GM18511 (cell line): ENCODE measurements at regions not wholly inside any gene's neighbourhood (a gene's known extent, or its start where the extent isn't known, plus 50 kb on each side); places are given as distances from the start of the nearest gene placed in this dataset.
"Not testable (repeated sequence)": the region's sequence is repeated elsewhere in the genome, so short reads cannot be mapped to it uniquely, and the experiment has no call there.

Experiments
- ATAC-seq: cut with Tn5 transposase; IDR thresholded peaks from one replicate; pipeline ENCODE4 v1.9.1; 2021; ENCODE audit warnings: mild to moderate bottlenecking, moderate library complexity; ENCODE audit not compliant: unreplicated experiment

DNA sequence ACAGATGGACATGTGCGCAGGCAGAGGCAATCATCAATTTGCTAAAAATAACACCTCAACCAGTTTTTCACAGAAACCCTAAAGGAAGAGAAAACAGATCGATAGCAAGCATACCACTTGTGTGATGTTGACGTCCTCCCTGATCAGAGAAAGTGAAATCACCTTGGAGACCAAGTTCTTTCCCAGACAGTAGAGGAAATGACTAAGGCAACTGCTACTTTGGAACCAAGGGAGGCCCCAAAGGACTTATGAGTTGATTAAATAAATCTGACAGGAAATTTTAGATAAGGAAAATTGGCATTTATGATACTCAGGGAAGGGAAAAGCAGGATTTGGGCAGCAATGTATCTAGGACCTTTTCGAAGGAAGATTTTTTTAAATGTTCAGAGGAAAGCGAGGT, 267.1 kb upstream of the ASIC2 start:
- no peak for ATAC-seq

- no peak for ATAC-seq
Observed at GRCh38 chr17:33560871-33561270, 267.8 kb upstream of the ASIC2 start.

- ATAC-seq = no peak
Observed at GRCh38 chr17:33561569-33562334, 268.7 kb upstream of the ASIC2 start.

GRCh38 chr17:33562792-33563191, 269.7 kb upstream of the ASIC2 start:
- no peak for ATAC-seq

DNA sequence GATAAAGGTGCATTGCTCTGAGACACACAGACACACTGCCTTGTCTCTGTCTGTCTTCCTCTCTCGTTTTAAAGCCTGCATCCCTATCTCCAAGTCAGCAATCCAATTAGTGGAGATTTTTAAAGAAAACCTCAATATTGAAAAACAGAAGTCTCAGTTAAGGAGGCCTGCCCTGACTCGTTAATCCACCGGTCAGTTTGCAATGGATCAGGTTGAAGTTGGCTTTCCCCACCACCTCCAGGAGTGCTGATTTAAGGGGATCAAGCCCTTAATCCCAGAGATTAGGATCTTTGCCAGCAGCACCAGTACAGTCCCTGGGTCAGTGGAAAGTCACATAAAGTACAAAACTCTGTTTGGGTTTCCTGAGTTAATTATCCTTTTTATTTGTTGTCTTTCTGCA, 271.1 kb upstream of the ASIC2 start:
- no peak for ATAC-seq

GRCh38 chr17:33567223-33567622, 274.1 kb upstream of the ASIC2 start:
- ATAC-seq = no peak

DNA sequence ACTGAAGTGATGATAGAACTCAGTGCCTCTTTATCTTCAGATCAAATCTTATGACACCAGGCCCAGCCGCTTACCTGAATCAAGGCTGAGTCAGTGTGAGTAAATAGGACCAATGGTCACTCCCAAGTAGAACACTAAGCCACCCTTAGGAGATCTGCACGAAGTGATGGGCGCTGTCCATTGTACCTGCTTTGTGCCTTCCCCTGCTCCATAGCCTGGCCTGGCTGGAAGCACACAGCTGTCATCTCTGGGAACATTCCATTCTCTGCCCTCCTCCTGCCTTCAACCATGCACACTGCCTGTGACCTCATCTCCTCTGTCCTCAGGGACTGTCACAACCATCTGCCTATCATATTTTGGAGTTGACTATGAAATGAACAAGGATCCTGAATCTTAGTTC, 279.5 kb upstream of the ASIC2 start:
- no peak for ATAC-seq

GRCh38 chr17:33574942-33575445, 281.9 kb upstream of the ASIC2 start:
- no peak for ATAC-seq

DNA sequence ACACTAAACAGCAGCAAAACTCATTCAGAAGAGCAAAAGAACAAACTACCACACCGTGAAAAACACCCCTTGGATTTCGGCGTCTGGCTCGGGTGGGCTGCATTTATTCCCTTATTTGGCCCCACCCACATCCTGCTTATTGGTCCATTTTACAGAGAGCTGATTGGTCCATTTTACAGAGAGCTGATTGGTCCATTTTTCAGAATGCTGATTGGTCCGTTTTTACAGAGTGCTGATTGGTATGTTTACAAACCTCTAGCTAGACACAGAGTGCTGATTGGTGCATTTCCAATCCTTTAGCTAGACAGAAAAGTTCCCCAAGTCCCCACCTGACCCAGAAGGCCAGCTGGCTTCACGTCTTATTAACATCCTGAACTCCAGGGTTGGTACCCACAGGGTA, 286.6 kb upstream of the ASIC2 start:
- not testable (repeated sequence) for ATAC-seq

- ATAC-seq = no peak
Observed at GRCh38 chr17:33580215-33580614, 287.1 kb upstream of the ASIC2 start.

GRCh38 chr17:33582661-33583060, 289.6 kb upstream of the ASIC2 start:
- ATAC-seq = no peak

DNA sequence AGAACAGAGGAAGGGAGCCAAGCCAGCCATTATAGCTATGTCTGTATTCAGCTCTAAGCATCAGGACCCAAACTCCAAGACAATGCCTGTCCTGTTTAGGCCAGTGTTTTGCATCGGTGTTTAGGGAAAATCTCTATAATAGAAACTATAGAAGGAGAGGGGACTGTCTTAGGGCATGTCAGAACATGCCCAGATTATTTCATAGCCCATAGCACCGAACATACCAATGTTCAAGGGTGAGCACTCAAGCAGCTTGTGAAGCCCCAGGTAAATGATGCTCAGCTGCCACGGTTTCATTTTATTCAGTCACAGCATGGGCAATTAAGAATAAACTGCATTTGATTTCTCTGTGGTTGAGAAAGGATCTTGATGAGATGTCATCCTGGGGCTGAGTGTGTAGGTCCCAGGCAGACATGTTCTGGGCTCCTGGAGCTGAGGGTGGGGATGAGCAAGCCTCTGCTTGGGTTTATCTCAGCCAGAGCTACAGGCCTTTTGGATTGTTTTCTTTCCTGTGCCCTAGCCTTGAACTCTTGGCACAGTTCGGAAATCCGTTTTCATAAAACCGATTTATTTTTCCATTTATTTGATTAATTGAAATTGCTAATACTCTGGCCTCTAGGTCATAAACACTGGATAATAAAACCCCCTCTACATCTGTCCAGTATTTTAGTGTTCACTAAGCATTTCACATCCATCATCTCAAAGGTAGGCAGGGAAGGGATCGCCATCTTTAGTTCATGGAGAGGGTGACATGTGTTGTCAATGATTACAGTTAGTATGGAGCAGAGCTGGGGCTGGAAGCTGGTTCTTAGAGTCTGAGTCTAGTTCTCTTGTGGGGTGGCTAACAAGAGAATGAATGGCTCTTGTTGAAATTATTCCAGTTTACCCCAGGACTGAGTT, 290.7 kb upstream of the ASIC2 start:
- no peak for ATAC-seq

DNA sequence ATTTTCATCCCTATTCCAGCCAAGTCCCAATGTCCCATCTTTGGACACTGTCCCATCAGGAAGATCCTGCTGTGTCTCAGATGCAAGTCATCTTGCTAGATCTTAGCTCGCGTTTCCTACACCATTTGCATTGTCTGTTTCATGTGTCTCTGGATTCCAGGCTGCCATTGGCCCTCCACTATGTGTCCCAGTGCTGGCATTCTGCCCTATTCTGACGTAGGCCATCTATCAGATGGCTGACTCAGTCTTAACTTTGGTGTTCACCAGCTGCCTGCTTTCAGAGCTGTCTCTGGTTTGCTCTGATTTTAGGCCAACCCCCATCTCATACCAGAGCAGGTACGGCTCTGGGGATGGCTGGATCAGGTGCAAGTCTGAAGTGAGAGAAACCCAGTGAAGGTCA, 300.9 kb upstream of the ASIC2 start:
- no peak for ATAC-seq

DNA sequence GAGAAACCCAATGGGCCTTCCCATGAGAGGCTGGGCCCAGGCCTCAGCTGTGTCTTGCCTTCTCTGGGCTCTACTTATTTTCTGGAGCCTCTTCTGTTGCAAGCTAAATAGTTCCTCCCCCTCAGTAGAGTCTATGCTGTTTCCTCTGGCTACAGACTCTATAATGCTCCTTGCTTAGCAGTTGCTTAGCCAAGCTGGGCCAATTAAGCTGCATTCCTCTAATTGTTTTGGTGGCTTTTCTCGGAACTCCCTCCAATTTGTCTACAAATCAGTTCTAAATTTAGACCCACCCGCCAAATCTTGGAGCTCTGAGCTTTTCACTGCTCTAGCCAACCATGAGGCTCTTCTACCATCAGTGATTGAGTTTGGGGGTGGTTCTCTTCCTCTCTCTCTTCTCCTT, 302.7 kb upstream of the ASIC2 start:
- no peak for ATAC-seq

- no peak for ATAC-seq
Observed at GRCh38 chr17:33596899-33597298, 303.8 kb upstream of the ASIC2 start.

DNA sequence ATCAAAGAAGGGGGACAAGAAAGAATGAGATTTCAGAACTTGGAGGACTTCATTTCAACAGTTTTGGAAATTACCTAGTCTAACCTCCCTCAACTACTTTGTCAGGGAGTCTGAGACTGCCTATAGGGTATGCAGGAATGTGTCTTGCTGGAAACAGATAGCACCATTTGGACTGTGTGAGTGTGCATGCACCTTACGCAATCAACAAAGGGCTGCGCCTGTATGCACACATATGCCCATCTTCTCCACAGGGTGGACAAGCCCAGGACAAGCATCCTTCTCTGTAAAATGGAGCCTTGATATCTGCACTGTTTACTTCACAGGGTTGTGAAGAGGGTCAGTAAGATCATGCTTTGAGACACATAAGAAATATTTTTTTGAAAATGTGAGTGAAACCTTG, 305.7 kb upstream of the ASIC2 start:
- no peak for ATAC-seq

DNA sequence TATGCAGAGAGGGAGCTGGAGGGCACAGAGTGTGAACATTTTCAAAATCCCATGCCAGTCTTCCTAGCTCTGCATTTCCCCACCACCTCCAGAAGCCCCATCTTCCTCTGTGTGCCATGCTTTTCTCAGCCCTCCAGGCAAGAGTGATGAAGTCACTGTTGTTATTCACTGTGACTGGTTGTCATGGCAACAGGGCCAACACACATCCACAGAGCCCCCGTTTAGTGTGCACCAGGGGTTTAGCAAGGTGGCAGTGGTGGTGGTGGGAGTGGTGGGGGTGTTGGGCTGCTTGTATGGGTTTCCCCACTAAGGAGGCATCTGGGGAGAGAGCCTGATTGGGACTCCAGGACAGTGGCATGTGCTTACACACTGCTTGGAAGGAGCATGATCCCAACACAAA, 309.9 kb upstream of the ASIC2 start:
- ATAC-seq = no peak

DNA sequence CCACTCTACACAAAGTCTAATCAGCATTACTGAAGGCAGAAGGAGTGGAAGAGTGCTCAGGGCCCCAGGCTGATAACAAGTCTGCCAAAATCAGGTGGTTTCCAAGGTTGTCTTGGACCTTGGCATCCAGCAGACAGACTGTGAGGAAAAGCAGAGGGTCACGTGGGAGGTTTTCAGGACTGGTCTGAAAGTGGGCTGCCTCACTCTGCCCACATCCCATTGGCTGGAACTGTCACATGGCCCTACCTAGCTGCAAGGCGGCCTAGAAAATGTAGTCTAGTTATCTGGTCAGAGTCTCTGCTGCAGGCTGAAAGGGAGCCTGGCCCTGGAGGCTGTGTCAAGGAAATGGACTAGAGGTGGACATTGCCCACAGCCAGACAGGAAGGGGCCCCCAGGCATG, 310.7 kb upstream of the ASIC2 start:
- ATAC-seq = no peak

- ATAC-seq = no peak
Observed at GRCh38 chr17:33611532-33611931, 318.4 kb upstream of the ASIC2 start.

DNA sequence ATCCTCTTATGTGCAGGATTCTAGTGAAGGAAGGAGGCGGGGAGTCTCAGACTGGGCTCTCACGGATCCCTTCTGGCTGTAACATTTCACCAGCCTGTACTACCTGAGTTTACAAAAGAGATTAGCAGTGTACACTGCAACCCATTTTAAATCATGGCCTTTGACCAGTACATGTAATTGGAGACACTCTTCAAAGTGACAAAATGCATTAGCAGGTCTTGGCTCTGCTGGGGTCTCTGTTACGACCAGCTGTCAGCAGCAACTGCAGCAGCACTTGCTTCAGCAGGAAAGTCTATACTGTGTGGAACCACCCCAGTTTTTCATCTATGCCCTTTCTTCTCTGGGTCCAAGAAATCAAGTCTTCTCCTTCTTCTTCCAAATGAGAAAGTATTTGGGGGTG, 322.8 kb upstream of the ASIC2 start:
- ATAC-seq = no peak

DNA sequence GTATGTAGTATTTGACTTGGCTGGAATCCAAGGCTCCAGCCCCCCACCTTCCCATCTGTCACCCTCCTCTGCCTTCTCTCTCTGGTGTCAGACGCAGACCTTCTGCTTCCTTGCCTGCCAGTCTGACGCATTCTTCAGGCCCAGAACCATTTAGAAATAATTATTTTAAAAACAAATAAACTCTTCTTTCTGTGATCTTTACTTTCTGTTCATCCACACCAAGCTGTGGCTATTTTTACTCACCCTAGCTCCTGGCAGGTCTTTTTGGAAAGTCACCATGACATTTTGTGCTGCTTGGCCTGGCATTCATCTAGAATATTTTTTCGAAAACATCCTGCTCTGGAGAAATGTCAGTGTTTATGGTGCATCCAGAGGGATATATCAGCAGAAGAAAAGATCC, 330.7 kb upstream of the ASIC2 start:
- ATAC-seq = no peak
